Calu3 (cell line): ENCODE measurements at regions not wholly inside any gene's neighbourhood (a gene's known extent, or its start where the extent isn't known, plus 50 kb on each side); places are given as distances from the start of the nearest gene placed in this dataset.

Source experiments
- BruUV-seq: library from RNA; stranded (reverse); fragments of 400-500 nt; replicated peaks from 2 replicates; lab custom pipeline; 2021; lab: Mats Ljungman, UMichigan
- CTCF ChIA-PET: fragments of 300-600 bp; sonication (Branson Sonifier 250); formaldehyde crosslinking; loops from one replicate; lab custom pipeline; 2022; ENCODE audit warnings: antibody characterized with exemption; lab: Charles Lee
- DNase-seq: peaks from one replicate; pipeline ENCODE4 v3.0.0; 2022
- H3K27ac Mint-ChIP-seq: one replicate; pipeline ENCODE4 v1.8.0; 2022; ENCODE audit warnings: mixed read lengths; ENCODE audit not compliant: unreplicated experiment
- H3K27me3 Mint-ChIP-seq: one replicate; pipeline ENCODE4 v1.8.0; 2022; ENCODE audit warnings: mixed read lengths; ENCODE audit not compliant: unreplicated experiment
- H3K36me3 Mint-ChIP-seq: one replicate; pipeline ENCODE4 v1.8.0; 2022; ENCODE audit warnings: mild to moderate bottlenecking, moderate library complexity, mixed read lengths; ENCODE audit not compliant: insufficient read depth, unreplicated experiment
- H3K4me1 Mint-ChIP-seq: one replicate; pipeline ENCODE4 v1.8.0; 2022; ENCODE audit warnings: mild to moderate bottlenecking, low read depth, mixed read lengths; ENCODE audit not compliant: unreplicated experiment
- H3K4me3 Mint-ChIP-seq: one replicate; pipeline ENCODE4 v1.8.0; 2022; ENCODE audit warnings: mild to moderate bottlenecking, low read depth, moderate library complexity, mixed read lengths; ENCODE audit not compliant: unreplicated experiment
- H3K9me3 Mint-ChIP-seq: one replicate; pipeline ENCODE4 v1.8.0; 2022; ENCODE audit warnings: low read depth, mixed read lengths; ENCODE audit not compliant: unreplicated experiment
- intact Hi-C: fragments of 100-400 bp; cut with micrococcal nuclease; formaldehyde crosslinking; loops from one replicate; pipeline ENCODE4 v1.10.0; 2022; ENCODE audit not compliant: unreplicated experiment
- TF ChIP-seq, protein P1 (sequence below): fragments of 200-600 bp; IDR thresholded peaks from one replicate; pipeline ENCODE4 v1.8.0; 2022; ENCODE audit warnings: antibody characterized with exemption; ENCODE audit not compliant: unreplicated experiment

DNA sequence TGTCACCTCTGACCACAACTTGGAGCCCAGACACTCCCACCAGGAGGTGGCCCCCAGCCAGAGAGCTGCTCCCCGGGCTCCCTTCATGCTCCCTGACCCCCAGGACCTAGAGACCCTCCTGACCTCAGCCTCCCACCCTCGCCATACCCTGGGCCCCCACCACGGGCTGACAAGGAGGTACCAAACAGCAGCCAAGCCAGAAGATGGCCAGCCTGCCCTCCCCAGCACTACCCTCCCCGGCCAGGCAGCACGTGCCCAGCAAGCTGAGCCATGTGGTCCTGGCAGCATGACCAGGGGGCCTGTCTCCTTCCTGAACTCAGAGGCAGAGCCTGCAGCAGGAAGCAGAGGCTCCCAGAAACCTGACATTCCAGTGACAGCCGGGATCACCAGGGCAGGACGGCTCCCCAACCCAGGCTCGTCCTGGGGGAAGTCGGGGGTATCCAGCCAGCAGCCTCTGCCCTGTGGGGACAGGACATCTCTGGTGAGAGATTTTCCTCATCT is 69.4 kb upstream of the GPC1 start:
- H3K4me1 Mint-ChIP-seq = peaks cover 30% of the 10 kb centered on the region
- no TSS peak for BruUV-seq
- no peak overlapping the region for H3K27ac Mint-ChIP-seq

DNA sequence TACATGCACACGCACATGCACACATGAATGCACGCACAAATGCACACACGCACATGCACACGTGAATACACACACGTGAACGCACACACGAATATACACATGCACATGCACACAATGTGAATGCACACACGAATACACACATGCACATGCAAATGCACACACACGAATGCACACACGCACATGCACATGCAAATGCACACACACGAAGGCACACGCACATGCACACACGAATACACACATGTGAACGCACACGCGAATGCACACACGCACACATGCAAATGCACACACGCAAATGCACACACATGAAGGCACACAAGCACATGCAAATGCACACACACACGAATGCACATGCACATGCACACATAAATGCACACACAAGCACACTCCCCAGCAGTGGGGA is 68.6 kb upstream of the GPC1 start:
- TF ChIP-seq, protein P1, sequence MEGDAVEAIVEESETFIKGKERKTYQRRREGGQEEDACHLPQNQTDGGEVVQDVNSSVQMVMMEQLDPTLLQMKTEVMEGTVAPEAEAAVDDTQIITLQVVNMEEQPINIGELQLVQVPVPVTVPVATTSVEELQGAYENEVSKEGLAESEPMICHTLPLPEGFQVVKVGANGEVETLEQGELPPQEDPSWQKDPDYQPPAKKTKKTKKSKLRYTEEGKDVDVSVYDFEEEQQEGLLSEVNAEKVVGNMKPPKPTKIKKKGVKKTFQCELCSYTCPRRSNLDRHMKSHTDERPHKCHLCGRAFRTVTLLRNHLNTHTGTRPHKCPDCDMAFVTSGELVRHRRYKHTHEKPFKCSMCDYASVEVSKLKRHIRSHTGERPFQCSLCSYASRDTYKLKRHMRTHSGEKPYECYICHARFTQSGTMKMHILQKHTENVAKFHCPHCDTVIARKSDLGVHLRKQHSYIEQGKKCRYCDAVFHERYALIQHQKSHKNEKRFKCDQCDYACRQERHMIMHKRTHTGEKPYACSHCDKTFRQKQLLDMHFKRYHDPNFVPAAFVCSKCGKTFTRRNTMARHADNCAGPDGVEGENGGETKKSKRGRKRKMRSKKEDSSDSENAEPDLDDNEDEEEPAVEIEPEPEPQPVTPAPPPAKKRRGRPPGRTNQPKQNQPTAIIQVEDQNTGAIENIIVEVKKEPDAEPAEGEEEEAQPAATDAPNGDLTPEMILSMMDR = no peak
- Mint-ChIP-seq H3K4me3 (no peak overlapping the region), H3K27me3 (no peaks in the 10 kb centered on the region), H3K36me3 (no peaks in the 10 kb centered on the region), H3K4me1 (peaks cover 24% of the 10 kb centered on the region), H3K9me3 (no peaks in the 10 kb centered on the region), H3K27ac (no peak overlapping the region)
- no TSS peak for BruUV-seq
- intact Hi-C loops = no loop called here
- CTCF ChIA-PET = no interaction called here
- DNase-seq = no peak

More for the DNA sequence above, 69.4 kb upstream of the GPC1 start:
- Mint-ChIP-seq H3K36me3 (no peaks in the 10 kb centered on the region), H3K4me3 (no peak overlapping the region), H3K27me3 (no peaks in the 10 kb centered on the region), H3K9me3 (peaks cover 4% of the 10 kb centered on the region)
- DNase-seq = no peak
- intact Hi-C loops = no loop called here
- CTCF ChIA-PET = no interaction called here
- TF ChIP-seq, protein P1 = no peak

DNA sequence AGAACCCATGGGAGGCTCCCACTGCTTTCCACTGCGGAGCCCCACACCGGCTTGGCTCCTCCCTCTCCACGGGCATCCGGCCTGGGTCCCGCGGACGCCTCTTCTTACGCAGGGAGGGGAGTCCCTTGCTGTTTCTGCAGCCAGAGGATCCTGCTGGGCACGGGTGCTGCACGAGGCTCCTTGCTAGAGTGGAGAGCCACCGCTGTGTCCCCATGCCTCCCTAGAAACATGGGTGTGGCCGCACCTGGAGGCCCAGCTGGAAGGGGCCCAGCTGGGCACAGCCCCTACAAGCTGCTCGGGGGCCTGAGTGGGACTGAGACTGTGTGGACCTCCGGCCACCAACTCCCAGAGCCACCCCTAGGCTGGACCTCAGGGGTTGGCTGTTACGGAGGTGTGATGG is 67.7 kb upstream of the GPC1 start:
- DNase-seq = no peak
- no peak overlapping the region for H3K27ac Mint-ChIP-seq
- intact Hi-C loops = no loop called here
- TF ChIP-seq, protein P1 = no peak
- no peaks in the 10 kb centered on the region for H3K27me3 Mint-ChIP-seq
- H3K36me3 Mint-ChIP-seq = no peaks in the 10 kb centered on the region
- CTCF ChIA-PET = no interaction called here
- no peaks in the 10 kb centered on the region for H3K9me3 Mint-ChIP-seq
- peaks cover 15% of the 10 kb centered on the region for H3K4me1 Mint-ChIP-seq
- no peak overlapping the region for H3K4me3 Mint-ChIP-seq
- no TSS peak for BruUV-seq

DNA sequence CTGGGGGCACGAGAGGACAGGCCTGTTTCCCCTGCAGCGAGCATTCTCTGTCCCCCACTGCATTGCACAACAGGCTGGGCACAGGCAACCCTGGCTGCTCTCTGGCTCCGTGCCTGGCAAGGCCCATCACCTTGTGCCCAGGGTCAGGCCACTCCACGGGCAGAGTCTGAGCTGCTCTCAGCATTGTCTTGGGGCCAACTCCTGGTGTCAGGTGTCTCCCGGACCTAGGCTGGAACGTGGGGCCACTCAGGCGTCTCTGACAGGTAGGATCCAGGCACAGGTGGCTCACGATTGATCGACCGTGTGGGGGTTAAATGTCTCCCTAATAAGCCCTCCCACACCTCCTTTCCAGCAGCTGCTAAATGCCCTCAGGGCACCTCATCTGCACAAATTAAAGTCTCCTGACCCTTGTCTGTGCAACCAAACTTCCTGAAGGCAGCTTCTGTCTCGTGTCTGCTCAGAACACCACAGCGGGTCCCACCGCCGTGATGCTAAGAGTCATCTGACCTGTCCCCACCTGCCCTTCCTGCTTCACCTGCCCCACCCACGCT is 66.6 kb upstream of the GPC1 start:
- peaks cover 15% of the 10 kb centered on the region for H3K4me1 Mint-ChIP-seq
- CTCF ChIA-PET = no interaction called here
- no peaks in the 10 kb centered on the region for H3K9me3 Mint-ChIP-seq
- BruUV-seq = no TSS peak
- peak overlapping the region; percentile 50 for H3K27ac Mint-ChIP-seq
- DNase-seq = peak; percentile 23
- H3K4me3 Mint-ChIP-seq = no peak overlapping the region
- no peaks in the 10 kb centered on the region for H3K36me3 Mint-ChIP-seq
- TF ChIP-seq, protein P1 = no peak
- intact Hi-C loops = no loop called here
- no peaks in the 10 kb centered on the region for H3K27me3 Mint-ChIP-seq
